22Rv1 (cell line): ENCODE measurements at regions not wholly inside any gene's neighbourhood (a gene's known extent, or its start where the extent isn't known, plus 50 kb on each side); places are given as distances from the start of the nearest gene placed in this dataset.

Experiments
- ZFX ChIP-seq: fragments of 450-650 bp; IDR thresholded peaks from 2 replicates; pipeline ENCODE4 v1.6.1; 2017; ENCODE audit warnings: antibody characterized with exemption, borderline replicate concordance
- TF ChIP-seq, protein P1 (sequence below): fragments of 450-650 bp; IDR thresholded peaks from 2 replicates; pipeline ENCODE4 v1.5.1; 2017; ENCODE audit warnings: mild to moderate bottlenecking

DNA sequence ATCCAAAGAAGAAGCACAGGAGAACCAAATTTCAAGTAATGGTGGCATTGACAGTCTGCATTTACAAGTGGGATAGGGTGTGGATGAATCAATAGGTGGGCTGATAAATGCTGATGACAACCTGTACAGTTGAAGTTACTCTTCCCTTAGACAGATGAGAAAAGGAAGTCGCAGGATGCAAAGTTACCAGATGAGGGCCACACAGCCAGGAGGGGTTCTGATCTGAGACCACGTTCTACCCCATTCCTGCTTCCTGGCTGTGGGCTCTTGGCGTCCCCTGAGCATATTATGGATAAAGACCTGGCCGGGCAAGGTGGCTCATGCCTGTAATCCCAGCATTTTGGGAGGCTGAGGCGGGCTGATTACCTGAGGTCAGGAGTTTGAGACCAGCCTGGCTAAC is 104.6 kb downstream of the EOMES start:
- TF ChIP-seq, protein P1, sequence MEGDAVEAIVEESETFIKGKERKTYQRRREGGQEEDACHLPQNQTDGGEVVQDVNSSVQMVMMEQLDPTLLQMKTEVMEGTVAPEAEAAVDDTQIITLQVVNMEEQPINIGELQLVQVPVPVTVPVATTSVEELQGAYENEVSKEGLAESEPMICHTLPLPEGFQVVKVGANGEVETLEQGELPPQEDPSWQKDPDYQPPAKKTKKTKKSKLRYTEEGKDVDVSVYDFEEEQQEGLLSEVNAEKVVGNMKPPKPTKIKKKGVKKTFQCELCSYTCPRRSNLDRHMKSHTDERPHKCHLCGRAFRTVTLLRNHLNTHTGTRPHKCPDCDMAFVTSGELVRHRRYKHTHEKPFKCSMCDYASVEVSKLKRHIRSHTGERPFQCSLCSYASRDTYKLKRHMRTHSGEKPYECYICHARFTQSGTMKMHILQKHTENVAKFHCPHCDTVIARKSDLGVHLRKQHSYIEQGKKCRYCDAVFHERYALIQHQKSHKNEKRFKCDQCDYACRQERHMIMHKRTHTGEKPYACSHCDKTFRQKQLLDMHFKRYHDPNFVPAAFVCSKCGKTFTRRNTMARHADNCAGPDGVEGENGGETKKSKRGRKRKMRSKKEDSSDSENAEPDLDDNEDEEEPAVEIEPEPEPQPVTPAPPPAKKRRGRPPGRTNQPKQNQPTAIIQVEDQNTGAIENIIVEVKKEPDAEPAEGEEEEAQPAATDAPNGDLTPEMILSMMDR = no peak
- TF ChIP-seq ZFX = no peak
